NCI-H345 (cell line): ENCODE measurements at regions not wholly inside any gene's neighbourhood (a gene's known extent, or its start where the extent isn't known, plus 50 kb on each side); places are given as distances from the start of the nearest gene placed in this dataset.
A peak's percentile ranks its signal among the peaks of the same experiment; 100 is the strongest.

Experiments
- DNase-seq: peaks from one replicate; lab custom pipeline; 2025; lab: John Stamatoyannopoulos, UW

DNA sequence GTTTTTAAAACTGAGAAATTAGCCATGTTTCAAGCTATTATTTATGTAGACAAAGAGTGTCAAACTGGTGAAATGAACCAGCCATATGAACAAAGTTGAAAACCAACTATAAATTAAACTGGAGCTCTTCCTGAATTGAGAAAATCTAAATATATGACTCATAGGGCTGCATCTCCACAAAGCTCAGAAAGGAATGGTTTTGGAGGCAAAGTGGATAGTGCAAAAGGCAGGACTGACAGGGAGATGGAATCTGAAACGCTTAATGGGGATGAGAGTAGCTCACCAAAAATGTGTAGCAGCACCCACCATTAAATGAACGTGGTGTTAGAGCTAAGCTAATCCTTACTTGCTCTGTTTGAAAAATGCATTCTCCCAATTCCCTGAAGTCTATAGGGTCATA is 1066.0 kb downstream of the AGBL1 start:
- no peak for DNase-seq

DNA sequence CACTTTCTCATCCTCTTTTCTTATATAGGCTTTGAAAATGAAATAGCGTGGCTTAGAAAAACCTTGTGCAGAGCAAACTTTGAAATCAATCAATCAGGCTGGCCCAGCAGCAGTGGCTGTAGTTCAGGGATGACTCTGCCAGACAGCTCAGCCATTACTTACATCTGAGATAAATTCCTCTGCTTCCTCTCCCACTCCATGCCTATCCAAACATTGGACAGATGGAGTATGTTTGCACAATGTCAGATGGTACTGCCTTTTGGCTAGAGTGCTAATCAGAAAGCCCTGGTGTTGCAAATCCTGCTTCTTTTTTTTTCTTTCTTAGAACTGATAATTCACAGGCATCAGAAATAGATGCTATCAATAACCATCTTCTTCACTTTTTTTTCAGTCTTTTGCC is 1065.1 kb downstream of the AGBL1 start:
- DNase-seq, result peak; percentile 25

DNA sequence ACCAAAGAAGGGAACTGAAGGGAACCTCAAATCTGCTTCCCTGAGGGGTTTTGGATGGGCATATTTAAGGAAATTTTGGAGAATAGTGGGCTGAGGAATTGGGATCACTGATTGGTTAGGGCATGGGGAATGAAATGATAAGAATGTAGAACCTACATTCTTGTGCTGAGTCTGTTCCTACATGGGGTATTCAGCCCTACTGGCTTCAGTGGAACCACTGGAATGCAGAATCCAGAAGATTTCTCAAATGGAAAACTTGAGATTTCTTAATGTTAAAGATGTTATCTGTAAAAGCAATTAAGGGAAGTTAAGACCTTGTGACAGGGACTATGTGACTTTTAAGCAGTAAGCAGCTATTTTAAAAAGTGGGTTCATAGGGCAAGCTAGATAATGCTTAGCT is 1062.4 kb downstream of the AGBL1 start:
- no peak for DNase-seq

DNA sequence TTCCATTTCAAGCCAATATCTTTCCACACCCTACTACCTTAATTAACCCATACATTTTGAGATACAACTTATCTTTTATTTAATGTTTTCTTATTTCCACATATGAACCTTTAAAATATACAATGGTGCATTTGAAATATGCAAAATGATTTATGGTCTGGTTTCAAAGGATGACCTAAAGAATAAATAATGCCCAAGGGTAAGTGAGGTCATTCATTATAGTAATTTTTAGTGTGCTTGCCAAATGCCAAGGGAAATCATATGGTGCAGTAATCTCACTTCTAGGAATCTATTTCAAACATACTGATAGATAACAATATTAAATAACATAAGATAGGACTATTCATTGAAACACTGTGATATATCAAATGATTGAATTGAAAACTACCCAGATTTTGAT is 1055.4 kb downstream of the AGBL1 start:
- DNase-seq, result no peak

DNA sequence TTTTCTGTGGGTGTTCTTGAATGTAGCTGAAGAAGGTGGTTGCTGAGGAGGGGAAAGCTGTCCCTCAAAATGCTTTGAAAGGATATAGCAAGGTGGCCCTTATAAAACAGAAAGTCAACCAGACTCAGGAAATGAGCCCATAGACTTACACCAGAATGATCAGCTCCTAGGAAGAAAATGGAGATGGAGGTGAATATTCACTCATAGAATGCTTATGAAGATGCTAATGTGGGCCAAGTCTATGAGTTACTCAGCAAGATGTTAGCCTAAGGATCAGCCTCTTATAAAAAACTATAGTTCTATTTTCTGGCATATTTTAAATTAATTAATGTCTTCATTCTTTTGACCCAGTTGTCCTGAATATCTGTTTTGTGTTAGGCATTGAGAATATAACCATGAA is 1054.0 kb downstream of the AGBL1 start:
- no peak for DNase-seq

DNA sequence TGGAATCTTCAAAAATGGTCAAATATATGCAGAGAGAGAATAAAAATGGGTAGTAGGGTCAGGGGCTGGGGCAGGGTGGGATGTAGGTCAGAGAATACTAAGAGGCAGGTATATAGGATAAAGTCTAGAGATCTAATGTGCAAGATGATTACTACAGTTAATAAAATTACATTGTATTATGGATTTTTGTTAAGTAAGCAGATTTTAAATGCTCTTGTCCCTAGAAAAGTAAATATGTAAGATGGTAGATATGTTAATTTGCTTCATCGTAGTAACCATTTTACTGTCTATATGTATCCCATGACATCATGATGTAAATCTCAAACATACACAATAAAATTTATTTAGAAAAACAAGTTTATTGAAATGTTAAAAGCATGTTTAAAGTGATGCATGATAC is 1051.4 kb downstream of the AGBL1 start:
- DNase-seq, result no peak

DNA sequence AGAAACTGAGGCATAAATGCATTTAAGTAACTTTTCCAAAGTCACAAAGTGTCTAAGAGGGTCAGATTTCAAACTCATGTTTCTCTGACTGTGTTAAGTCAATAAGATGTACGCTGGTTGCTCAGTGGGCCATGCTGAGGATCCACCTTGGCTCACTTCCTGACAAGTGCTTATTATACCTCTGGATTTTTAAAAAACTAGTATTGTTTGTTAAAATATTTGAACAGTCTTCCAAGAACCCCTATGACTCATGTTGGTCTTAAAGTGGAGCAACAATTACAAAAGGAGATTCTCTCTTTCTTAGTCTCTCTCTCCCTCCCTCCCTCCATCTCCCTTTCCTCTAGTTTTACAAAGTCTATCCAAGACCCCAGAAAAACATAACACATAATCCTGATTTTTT is 1050.2 kb downstream of the AGBL1 start:
- DNase-seq, result no peak

DNA sequence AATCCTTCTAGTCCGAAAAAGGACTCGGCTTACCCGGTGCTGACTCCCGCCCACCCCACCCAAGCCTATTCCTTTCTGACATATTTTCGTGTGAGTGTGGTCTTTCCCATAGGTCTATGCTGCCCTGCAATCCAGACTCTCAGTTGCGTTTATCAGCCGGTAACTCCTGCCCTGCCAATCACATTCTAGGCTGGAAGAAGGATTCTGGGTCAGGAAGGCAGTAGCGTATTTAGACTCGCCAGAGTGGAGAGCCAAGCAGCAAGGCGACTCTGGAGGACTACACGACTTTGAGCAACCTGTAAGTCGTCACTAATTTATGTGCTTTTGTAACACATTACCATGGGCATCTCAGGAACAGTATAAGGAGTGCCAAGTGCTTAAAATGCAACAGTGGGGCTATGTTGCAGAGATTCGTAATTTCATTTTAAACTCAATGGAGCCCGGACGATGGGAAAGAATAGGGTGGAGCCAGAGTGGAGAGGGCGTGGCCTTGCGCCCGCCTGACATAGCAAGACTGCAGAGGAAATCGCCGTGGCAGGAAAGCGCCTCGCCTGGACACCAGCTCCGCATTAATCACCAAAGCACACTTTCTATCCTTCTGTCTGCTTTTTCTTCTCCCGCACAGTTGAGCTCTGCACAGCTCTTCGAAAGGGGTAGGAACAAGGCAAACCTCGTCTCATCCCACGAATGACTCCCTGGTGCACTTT is 1044.2 kb downstream of the AGBL1 start:
- no peak for DNase-seq

DNA sequence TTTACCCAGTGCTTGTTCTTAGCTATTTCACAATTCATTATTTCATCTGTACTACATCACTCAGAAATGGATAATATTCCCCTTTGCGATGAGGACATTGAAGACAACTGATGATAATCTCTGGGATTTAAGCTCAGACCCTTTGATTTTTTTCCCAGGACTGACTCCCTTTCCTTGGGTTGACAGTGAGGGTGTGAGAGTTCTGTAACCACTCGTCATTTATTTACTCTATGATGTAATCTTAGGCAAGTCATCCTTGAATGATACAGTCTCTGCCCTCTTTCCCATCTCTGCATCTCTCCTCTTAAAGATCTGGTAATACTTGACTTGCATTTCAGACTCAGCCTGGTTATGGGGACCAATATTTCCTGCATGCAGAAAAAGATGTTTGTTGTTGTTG is 1041.7 kb downstream of the AGBL1 start:
- DNase-seq, result no peak

DNA sequence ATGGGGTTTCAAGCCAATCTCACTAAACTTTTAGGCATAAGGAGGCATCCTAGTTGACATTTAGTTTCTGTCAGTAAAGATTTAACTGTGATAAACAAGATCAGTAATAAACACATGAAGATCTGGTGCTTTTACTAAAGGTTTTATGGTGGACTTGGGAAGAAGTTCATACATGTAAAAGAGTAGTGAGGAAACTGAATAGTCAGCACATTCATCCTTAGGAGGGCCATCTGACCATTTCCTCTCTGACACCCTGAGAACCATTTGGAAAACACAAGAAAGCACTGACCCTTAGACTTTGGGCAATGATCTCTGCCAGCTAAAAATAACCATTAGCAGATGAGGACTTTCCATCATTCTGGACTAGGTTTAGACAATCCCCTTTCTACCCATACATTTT is 1040.9 kb downstream of the AGBL1 start:
- no peak for DNase-seq

DNA sequence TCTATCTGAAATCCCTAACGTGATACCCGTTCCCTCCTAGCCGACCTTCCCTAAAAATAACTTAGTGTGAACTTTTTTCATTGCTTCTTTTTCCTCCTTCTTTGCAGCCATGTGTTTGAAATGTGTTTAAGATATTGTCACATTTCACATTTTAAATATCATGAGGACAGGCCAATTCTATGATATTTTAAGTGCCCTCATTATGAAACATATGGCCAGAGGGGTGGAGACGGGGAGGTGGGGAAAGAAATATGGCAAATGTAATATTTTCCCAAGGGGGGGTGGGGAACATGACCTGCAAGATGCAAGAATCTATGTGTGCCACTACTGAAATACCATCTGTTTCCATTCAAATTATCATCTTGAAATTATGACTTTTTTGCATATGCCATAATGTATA is 1039.2 kb downstream of the AGBL1 start:
- DNase-seq, result no peak

DNA sequence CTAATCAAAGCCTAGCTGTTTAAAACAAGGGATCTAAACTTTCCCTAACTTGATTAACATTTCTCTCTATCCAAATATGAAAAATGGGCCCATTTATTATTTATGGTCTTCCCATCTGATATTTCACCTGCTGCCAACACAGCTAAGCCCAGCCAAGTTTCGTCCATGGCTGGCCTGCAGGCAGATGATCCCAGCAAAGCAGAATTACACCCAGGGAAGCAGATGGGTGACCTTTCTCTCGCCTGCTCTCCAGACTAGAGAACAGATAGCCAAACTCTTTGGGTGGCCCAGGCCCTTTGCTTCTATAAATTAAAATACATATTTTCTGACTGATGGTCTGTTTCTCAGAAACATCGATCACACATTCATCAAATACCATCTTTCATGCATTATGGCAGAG is 1038.8 kb downstream of the AGBL1 start:
- no peak for DNase-seq

DNA sequence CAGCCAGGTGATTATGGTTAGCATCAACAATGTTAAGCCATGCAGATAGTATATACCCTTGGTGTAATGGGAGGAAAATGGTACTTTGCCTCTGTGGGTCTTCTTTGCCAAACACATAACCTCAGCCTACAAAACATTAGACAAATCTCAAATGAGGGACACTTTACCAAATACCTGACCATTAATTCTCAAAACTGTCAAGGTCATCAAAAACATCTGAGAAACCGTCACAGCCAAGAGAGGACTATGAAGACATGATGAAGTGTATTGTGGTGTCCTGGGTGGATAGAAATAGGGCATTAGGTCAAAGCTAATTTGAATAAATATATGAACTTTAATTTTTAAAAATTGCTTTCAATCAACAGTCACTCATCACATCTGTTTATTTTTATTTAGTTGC is 1036.1 kb downstream of the AGBL1 start:
- no peak for DNase-seq

DNA sequence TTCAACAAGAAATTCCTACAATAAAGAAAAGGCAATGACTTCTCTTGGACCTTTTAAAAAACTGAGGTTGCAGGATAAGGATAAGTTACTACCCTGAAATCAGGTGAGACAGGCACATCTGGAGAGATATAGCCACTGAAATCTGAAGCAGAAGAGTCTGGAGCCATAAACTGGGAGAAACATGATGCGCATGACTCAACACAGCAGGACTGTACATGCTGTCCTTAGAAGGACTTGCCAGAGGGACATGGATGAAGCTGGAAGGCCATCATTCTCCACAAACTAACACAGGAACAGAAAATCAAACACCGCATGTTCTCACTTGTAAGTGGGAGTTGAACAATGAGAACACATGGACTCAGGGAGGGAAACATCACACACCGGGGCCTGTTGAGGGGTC is 1020.2 kb downstream of the AGBL1 start:
- DNase-seq, result no peak

DNA sequence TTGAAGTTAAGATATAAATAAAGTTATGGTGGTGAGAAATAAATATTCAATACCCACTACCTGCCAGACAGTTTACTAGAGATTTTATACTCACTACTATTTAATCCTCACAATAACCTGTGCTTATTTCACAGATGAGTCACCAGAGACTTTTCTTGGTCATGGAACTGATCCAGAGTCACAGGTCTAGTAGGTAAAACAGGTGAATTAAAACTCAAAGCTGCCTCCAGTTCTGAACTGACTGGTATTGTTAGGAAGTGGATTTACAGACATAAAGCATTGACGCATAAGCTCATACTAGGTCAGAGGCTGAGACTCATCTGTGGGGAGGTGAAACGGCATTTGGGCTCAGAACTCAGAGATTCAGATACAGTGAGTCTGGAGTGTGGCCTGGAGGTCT is 1009.9 kb downstream of the AGBL1 start:
- DNase-seq, result no peak

DNA sequence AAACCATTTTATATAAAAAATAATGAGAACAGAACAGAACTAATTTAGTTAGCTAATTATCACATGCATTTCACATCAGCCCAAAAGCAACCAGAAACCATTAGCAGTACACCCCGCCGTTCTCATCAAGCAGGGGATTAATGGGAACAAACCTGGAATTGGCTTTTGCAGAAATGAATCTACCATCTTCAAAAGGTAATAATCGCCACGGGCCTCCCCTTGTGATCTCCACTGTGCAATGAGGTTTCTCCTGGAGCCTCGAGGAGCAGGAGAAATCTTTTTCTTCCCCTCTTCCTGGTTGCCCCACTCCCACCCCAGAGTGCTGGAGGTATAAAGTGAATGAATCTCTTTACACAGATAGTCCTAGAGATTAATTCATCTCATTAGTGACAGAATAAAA is 1003.5 kb downstream of the AGBL1 start:
- no peak for DNase-seq

DNA sequence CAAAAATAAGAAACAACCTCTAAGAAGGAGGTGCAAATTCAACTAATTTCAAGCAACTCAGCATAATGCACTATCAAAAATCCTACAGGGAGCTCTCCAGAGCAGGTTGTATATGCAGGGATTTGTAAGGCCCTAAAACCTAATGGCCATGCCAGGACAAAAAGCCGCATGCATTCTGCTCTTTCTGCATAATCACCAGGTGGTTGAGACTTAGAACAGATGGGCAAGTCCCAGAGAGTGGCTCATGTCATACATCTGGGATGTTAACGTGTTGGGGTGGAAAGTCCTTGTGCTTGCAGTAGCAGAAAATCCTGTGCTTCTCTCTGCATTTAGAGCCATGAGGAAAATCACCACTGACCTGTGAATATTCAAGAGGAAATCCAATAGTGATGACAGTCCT is 1002.9 kb downstream of the AGBL1 start:
- DNase-seq, result no peak

DNA sequence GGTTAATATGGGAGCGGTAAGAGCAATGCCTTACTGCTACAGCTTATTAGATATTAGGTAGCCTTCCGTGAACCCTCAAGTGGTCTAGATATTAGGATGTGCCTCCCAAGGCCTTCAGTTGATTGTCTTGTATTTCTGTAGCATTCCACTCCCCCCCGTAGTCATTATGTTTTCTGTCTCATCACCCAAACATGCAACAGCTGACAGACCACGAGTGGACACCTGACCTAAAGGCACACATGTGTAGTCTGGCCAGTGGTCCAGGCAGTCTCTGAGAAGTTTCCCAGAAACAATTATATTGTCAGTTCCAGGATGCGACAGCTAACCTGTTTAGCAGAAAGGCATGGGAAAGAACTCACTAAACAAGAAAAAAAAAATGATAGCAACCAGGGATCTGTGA is 1000.9 kb downstream of the AGBL1 start:
- no peak for DNase-seq
